ENCODE measurements at regions not wholly inside any gene's neighbourhood (a gene's known extent, or its start where the extent isn't known, plus 50 kb on each side); places are given as distances from the start of the nearest gene placed in this dataset.

DNA sequence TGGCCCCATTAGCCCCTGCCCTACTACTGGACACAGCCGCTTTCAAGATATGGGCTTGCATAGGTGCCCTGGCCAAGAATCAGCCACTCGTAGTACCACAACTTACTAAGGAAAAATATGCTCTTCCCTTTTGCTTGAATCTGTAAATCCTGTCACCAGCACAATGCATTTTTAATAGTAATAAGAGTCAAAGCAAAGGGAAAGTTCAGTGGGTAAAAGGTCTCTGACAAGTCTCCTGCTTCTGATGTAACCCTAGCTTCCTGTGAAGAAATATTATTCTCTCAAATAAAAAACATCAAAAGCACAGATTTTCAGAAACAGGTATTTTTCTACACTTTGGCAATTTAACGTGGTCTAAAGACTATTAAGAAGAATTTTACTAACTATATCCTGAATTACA, 373.8 kb downstream of the GJA1 start (continued):
- TF ChIP-seq ZNF76 (CRISPR knock-in tag; IDR thresholded peaks at IDR 0.05; ENCODE audit: borderline replicate concordance): no peak
- TF ChIP-seq EGR1 (conservative IDR thresholded peaks at IDR 0.05): no peak
- no peak for TF ChIP-seq HMGN3 (IDR thresholded peaks at IDR 0.05; ENCODE audit: borderline replicate concordance, extremely low read depth, insufficient read length, low read depth, low read length)
- TF ChIP-seq, protein P1, sequence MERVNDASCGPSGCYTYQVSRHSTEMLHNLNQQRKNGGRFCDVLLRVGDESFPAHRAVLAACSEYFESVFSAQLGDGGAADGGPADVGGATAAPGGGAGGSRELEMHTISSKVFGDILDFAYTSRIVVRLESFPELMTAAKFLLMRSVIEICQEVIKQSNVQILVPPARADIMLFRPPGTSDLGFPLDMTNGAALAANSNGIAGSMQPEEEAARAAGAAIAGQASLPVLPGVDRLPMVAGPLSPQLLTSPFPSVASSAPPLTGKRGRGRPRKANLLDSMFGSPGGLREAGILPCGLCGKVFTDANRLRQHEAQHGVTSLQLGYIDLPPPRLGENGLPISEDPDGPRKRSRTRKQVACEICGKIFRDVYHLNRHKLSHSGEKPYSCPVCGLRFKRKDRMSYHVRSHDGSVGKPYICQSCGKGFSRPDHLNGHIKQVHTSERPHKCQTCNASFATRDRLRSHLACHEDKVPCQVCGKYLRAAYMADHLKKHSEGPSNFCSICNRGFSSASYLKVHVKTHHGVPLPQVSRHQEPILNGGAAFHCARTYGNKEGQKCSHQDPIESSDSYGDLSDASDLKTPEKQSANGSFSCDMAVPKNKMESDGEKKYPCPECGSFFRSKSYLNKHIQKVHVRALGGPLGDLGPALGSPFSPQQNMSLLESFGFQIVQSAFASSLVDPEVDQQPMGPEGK (CRISPR knock-in tag; IDR thresholded peaks at IDR 0.05; ENCODE audit: borderline replicate concordance): no peak
- no peak for TF ChIP-seq ZNF316 (IDR thresholded peaks at IDR 0.05)
- TF ChIP-seq, protein P2, sequence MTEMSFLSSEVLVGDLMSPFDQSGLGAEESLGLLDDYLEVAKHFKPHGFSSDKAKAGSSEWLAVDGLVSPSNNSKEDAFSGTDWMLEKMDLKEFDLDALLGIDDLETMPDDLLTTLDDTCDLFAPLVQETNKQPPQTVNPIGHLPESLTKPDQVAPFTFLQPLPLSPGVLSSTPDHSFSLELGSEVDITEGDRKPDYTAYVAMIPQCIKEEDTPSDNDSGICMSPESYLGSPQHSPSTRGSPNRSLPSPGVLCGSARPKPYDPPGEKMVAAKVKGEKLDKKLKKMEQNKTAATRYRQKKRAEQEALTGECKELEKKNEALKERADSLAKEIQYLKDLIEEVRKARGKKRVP (CRISPR knock-in tag; IDR thresholded peaks at IDR 0.05): no peak
- no peak for TF ChIP-seq RBBP5 (IDR thresholded peaks at IDR 0.05; ENCODE audit: borderline replicate concordance, insufficient read depth, low read length, poor library complexity, severe bottlenecking)
- TF ChIP-seq, protein P3, sequence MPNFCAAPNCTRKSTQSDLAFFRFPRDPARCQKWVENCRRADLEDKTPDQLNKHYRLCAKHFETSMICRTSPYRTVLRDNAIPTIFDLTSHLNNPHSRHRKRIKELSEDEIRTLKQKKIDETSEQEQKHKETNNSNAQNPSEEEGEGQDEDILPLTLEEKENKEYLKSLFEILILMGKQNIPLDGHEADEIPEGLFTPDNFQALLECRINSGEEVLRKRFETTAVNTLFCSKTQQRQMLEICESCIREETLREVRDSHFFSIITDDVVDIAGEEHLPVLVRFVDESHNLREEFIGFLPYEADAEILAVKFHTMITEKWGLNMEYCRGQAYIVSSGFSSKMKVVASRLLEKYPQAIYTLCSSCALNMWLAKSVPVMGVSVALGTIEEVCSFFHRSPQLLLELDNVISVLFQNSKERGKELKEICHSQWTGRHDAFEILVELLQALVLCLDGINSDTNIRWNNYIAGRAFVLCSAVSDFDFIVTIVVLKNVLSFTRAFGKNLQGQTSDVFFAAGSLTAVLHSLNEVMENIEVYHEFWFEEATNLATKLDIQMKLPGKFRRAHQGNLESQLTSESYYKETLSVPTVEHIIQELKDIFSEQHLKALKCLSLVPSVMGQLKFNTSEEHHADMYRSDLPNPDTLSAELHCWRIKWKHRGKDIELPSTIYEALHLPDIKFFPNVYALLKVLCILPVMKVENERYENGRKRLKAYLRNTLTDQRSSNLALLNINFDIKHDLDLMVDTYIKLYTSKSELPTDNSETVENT (CRISPR knock-in tag; IDR thresholded peaks at IDR 0.05): no peak

Measured in K562 (cell line).